Epithelial cell of esophagus (primary cell): ENCODE measurements at regions not wholly inside any gene's neighbourhood (a gene's known extent, or its start where the extent isn't known, plus 50 kb on each side); places are given as distances from the start of the nearest gene placed in this dataset.

Experiments used
- DNase-seq: peaks from one replicate; pipeline ENCODE4 v3.0.0; 2010; ENCODE audit warnings: low read depth
- H3K4me3 ChIP-seq: 2 replicates; pipeline ENCODE4 v1.5.1; 2011; ENCODE audit warnings: mild to moderate bottlenecking, low read length, control low read depth
- CTCF ChIP-seq: IDR thresholded peaks from 2 replicates; pipeline ENCODE4 v1.5.1; 2011; ENCODE audit warnings: low read depth, mild to moderate bottlenecking, low read length, control low read depth, inconsistent platforms; ENCODE audit not compliant: insufficient read depth; ENCODE audit errors: missing control alignments

- no peak overlapping the region for H3K4me3 ChIP-seq
- no peak for TF ChIP-seq CTCF
- no peak for DNase-seq
Measured at GRCh38 chr5:68504306-68504705, 288.8 kb downstream of the PIK3R1 start.

- no peak for TF ChIP-seq CTCF
- H3K4me3 ChIP-seq, result no peak overlapping the region
- DNase-seq, result peak; percentile 6
Measured at GRCh38 chr5:68505917-68506860, 290.6 kb downstream of the PIK3R1 start.

- no peak overlapping the region for H3K4me3 ChIP-seq
- DNase-seq, result no peak
- no peak for TF ChIP-seq CTCF
Measured at GRCh38 chr5:68515514-68515913, 300.0 kb downstream of the PIK3R1 start.

- no peak for DNase-seq
- H3K4me3 ChIP-seq, result no peak overlapping the region
- no peak for TF ChIP-seq CTCF
Measured at GRCh38 chr5:68518286-68518685, 302.7 kb downstream of the PIK3R1 start.

- H3K4me3 ChIP-seq, result no peak overlapping the region
Measured at GRCh38 chr5:68519143-68519542, 303.6 kb downstream of the PIK3R1 start.

GRCh38 chr5:68521776-68522175 is 306.2 kb downstream of the PIK3R1 start:
- no peak for TF ChIP-seq CTCF

More at GRCh38 chr5:68519143-68519542, 303.6 kb downstream of the PIK3R1 start:
- TF ChIP-seq CTCF, result no peak
- no peak for DNase-seq

More at GRCh38 chr5:68521776-68522175, 306.2 kb downstream of the PIK3R1 start:
- no peak for DNase-seq
- H3K4me3 ChIP-seq, result no peak overlapping the region
